ENCODE measurements at regions not wholly inside any gene's neighbourhood (a gene's known extent, or its start where the extent isn't known, plus 50 kb on each side); places are given as distances from the start of the nearest gene placed in this dataset.

- no peak overlapping the region for H2BK15ac ChIP-seq (ENCODE audit: low read length)
- H3K23ac ChIP-seq (ENCODE audit: insufficient read length), result no peak overlapping the region
- ChIA-PET CTCF (ENCODE audit: partially characterized antibody) (interaction anchor here (0.6 to 6.2 kb wide), 6 partner anchors 10 to 331 kb away, joined by 3 to 50 read pairs (median 3); no protein-coding TSS in a partner anchor), POLR2A (ENCODE audit: partially characterized antibody) (no interaction called here)
- no peak overlapping the region for H3K56ac ChIP-seq (replicated peaks; ENCODE audit: insufficient read length, low read depth, low read length)
- no peaks in the 10 kb centered on the region for H3K23me2 ChIP-seq (ENCODE audit: low read depth, low read length)
- no peak overlapping the region for H3K18ac ChIP-seq (ENCODE audit: extremely low read depth, low read length)
- H2AK5ac ChIP-seq (ENCODE audit: low read depth, low read length), result no peak overlapping the region
- no peak overlapping the region for H2BK12ac ChIP-seq (ENCODE audit: low read depth, low read length)
- H3K27me3 ChIP-seq (replicated peaks in 1 of 4; ENCODE audit: control insufficient read depth in 3 of 4, extremely low read depth in 1 of 4, insufficient read depth in 3 of 4, low read length in 3 of 4), result no peaks in the 10 kb centered on the region; a peak in 1 of 7 replicates
- H2AFZ ChIP-seq (ENCODE audit: low read length), result no peak overlapping the region
- H3K79me2 ChIP-seq (ENCODE audit: control insufficient read depth in 1 of 2, insufficient read depth in 2 of 2, low read length in 2 of 2), result no peaks in the 10 kb centered on the region
- H3K4me2 ChIP-seq (ENCODE audit: insufficient read depth in 1 of 2, low read depth in 2 of 2, low read length in 2 of 2), result no peak overlapping the region
- H3K4ac ChIP-seq (replicated peaks; ENCODE audit: insufficient read length, low read depth, low read length), result no peak overlapping the region
- no peak overlapping the region for H3K14ac ChIP-seq (ENCODE audit: insufficient read length)
- H4K8ac ChIP-seq (ENCODE audit: extremely low read depth, insufficient read depth, low read length), result no peak overlapping the region
- peaks cover 0 to 4% (median 3%) of the 10 kb centered on the region in 4 experiments; a peak in 2 of 7 replicates for H3K4me1 ChIP-seq (replicated peaks in 1 of 4; ENCODE audit: control insufficient read depth in 3 of 4, insufficient read depth in 4 of 4, low read length in 3 of 4)
- no peak for TF ChIP-seq SRF (IDR thresholded peaks at IDR 0.05; ENCODE audit: low read depth, low read length)
- no peak for TF ChIP-seq KDM4A (IDR thresholded peaks at IDR 0.05; ENCODE audit: low read depth, low read length, severe bottlenecking)
- TF ChIP-seq SIRT6 (IDR thresholded peaks at IDR 0.05; ENCODE audit: low read length), result no peak
- H4K20me1 ChIP-seq (replicated peaks in 1 of 2; ENCODE audit: control insufficient read depth in 1 of 2, insufficient read depth in 2 of 2, low read length in 2 of 2), result no peaks in the 10 kb centered on the region
- peaks cover 6 to 16% of the 10 kb centered on the region in 2 experiments; a peak in 3 of 4 replicates for H3K9me3 ChIP-seq (ENCODE audit: insufficient read depth in 2 of 2, low read depth in 1 of 2, low read length in 1 of 2)
- H4K5ac ChIP-seq (ENCODE audit: insufficient read length, low read depth, low read length), result no peak overlapping the region
- no peaks in the 10 kb centered on the region for H3K79me1 ChIP-seq (ENCODE audit: low read depth, low read length)
- DNase-seq (ENCODE audit: low read depth in 1 of 2, low spot score in 2 of 2) (no peak), FAIRE-seq (no peak)
- no peak overlapping the region for H3K9ac ChIP-seq (replicated peaks in 1 of 4; ENCODE audit: extremely low read depth in 1 of 4, low read depth in 3 of 4, low read length in 3 of 4)
- WGBS, 2 experiments (ENCODE audit: extremely low coverage in 1 of 2, insufficient coverage in 1 of 2, insufficient read length in 1 of 2, insufficient replicate concordance in 2 of 2, low coverage in 1 of 2, low lambda C conversion rate in 2 of 2, missing lambda C conversion rate in 1 of 2), result 93% methylated on average over 9 of the region's 9 CpGs; no CpG with 5 or more reads in 1 of the 2 experiments
- no peak overlapping the region for H3K27ac ChIP-seq (ENCODE audit: low read depth, low read length)
- H2BK5ac ChIP-seq (ENCODE audit: low read depth, low read length), result no peak overlapping the region
- H4K91ac ChIP-seq (replicated peaks; ENCODE audit: insufficient read length, low read length), result no peak overlapping the region
- no peak overlapping the region for H3K4me3 ChIP-seq (ENCODE audit: extremely low read depth in 1 of 4, insufficient read depth in 2 of 4, low read depth in 3 of 4, low read length in 4 of 4)
- no peak overlapping the region for H2BK120ac ChIP-seq (replicated peaks; ENCODE audit: low read depth, low read length)
- no peak overlapping the region for H2BK20ac ChIP-seq (ENCODE audit: low read length)
- peaks cover 0 to 4% (median 0%) of the 10 kb centered on the region in 4 experiments; a peak in 2 of 8 replicates for H3K36me3 ChIP-seq (ENCODE audit: control insufficient read depth in 2 of 4, insufficient read depth in 4 of 4, low read length in 3 of 4)
Measured at GRCh38 chr4:26171941-26172340, 148.9 kb upstream of the RBPJ start.

Measured in H1 (cell line).